ENCODE measurements at regions not wholly inside any gene's neighbourhood (a gene's known extent, or its start where the extent isn't known, plus 50 kb on each side); places are given as distances from the start of the nearest gene placed in this dataset.
"Not testable (repeated sequence)": the region's sequence is repeated elsewhere in the genome, so short reads cannot be mapped to it uniquely, and the experiment has no call there.

DNA sequence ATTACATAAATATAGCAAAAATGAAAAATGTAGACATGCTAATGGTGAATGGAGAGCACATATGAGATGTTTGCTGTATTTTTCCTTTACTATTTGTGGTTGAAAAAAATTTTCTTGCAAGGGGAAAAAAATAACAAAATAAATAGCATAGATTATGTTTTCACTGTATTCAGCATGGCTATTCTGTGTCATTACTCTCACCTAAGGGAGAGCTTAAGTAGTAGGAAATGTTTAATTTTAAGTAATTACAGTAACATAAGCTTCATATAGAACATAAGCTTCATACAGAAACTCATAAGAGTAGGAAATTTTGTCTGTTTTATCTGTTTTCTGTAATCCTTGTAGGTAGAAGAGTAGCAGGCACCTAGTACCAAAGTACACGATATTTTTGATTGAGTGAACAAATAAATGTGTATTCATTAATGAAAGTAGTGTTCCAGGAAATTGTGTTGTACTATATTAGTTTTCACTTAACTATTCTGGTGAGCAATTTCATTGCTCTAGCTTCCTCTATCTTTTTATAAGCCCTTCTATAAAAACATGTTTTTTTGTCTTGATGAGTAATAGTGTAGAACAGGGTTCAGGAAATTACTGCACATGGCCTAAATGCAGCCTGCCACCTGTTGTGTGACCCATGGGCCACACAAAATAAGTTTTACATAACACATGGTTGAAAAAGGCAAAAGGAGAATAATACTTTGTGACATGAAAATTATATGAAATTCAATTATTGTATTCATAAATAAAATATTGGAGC is 1025.0 kb upstream of the CDH10 start:
- Histone ChIP-seq H3K27me3 (ENCODE audit: control insufficient read depth, insufficient read depth, low read length) (no peaks in the 10 kb centered on the region), H3K36me3 (ENCODE audit: control insufficient read depth in 2 of 3, insufficient read depth in 3 of 3, low read length in 3 of 3) (no peaks in the 10 kb centered on the region), H3K27ac (ENCODE audit: low read depth in 2 of 2, low read length in 2 of 2) (no peak overlapping the region), H3K4me3 (ENCODE audit: low read length in 3 of 3) (no peak overlapping the region), H3K4me1 (ENCODE audit: control insufficient read depth in 2 of 3, insufficient read depth in 2 of 3, low read depth in 1 of 3, low read length in 3 of 3) (no peaks in the 10 kb centered on the region), H3K9me3 (ENCODE audit: control insufficient read depth in 2 of 3, insufficient read depth in 1 of 3, low read length in 3 of 3) (no peaks in the 10 kb centered on the region), H3K9ac (ENCODE audit: low read length in 3 of 3) (no peak overlapping the region)
- intact Hi-C loops (cut with DNase I), result no loop called here
- FAIRE-seq, result no peak
- DNase-seq, result no peak
- TF ChIP-seq CTCF (IDR thresholded peaks at IDR 0.05; ENCODE audit: borderline replicate concordance, extremely low read depth, insufficient read depth), result no peak

- Histone ChIP-seq H3K4me3 (ENCODE audit: low read length in 3 of 3) (no peak overlapping the region), H3K4me1 (ENCODE audit: control insufficient read depth in 2 of 3, insufficient read depth in 2 of 3, low read depth in 1 of 3, low read length in 3 of 3) (no peaks in the 10 kb centered on the region), H3K27ac (ENCODE audit: low read depth in 2 of 2, low read length in 2 of 2) (no peak overlapping the region), H3K27me3 (ENCODE audit: control insufficient read depth, insufficient read depth, low read length) (no peaks in the 10 kb centered on the region), H3K36me3 (ENCODE audit: control insufficient read depth in 2 of 3, insufficient read depth in 3 of 3, low read length in 3 of 3) (no peaks in the 10 kb centered on the region), H3K9me3 (ENCODE audit: control insufficient read depth in 2 of 3, insufficient read depth in 1 of 3, low read length in 3 of 3) (peaks cover 0 to 4% (median 4%) of the 10 kb centered on the region in 3 donors), H3K9ac (ENCODE audit: low read length in 3 of 3) (no peak overlapping the region)
- no peak for FAIRE-seq
- TF ChIP-seq CTCF (IDR thresholded peaks at IDR 0.05; ENCODE audit: borderline replicate concordance, extremely low read depth, insufficient read depth), result no peak
- DNase-seq, result no peak
- intact Hi-C loops (cut with DNase I), result no loop called here
These were observed 1017.8 kb upstream of the CDH10 start for GRCh38 chr5:25662610-25663009.

GRCh38 chr5:25650316-25650715 is 1005.5 kb upstream of the CDH10 start:
- H3K4me1 ChIP-seq (ENCODE audit: control insufficient read depth in 2 of 3, insufficient read depth in 2 of 3, low read depth in 1 of 3, low read length in 3 of 3); H3K27ac ChIP-seq (ENCODE audit: low read depth in 2 of 2, low read length in 2 of 2); H3K27me3 ChIP-seq (ENCODE audit: control insufficient read depth, insufficient read depth, low read length); FAIRE-seq; DNase-seq; H3K4me3 ChIP-seq (ENCODE audit: low read length in 3 of 3); H3K9ac ChIP-seq (ENCODE audit: low read length in 3 of 3); H3K9me3 ChIP-seq (ENCODE audit: control insufficient read depth in 2 of 3, insufficient read depth in 1 of 3, low read length in 3 of 3); H3K36me3 ChIP-seq (ENCODE audit: control insufficient read depth in 2 of 3, insufficient read depth in 3 of 3, low read length in 3 of 3); intact Hi-C loops (cut with DNase I): not testable (repeated sequence)

DNA sequence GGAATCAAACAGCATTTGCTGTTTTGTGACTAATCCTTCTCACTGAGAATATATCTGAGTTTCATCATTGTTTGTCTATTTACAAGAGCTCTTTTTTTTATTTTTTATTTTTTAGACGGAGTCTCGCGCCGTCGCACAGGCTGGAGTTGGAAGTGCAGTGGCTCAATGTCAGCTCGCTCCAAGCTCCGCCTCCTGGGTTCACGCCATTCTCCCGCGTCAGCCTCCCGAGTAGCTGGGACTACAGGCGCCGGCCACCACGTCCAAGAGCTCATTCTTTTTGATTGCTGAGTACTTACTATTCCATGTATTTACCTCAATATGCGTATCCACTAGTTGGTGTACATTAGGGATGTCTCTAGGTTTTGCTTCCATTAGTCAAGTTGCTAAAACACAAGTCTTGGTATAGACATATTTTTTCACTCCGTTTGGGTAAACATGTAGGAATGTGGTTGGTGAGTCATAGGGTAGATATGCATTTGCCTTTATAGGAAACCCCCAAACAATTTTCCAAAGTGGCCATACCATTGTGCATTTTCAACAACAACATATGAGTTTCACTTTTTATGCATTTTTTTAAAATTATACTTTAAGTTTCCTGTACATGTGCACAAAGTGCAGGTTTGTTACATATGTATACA is 1005.0 kb upstream of the CDH10 start:
- no peak overlapping the region for H3K4me3 ChIP-seq (ENCODE audit: low read length in 3 of 3)
- no peaks in the 10 kb centered on the region for H3K27me3 ChIP-seq (ENCODE audit: control insufficient read depth, insufficient read depth, low read length)
- no peaks in the 10 kb centered on the region for H3K36me3 ChIP-seq (ENCODE audit: control insufficient read depth in 2 of 3, insufficient read depth in 3 of 3, low read length in 3 of 3)
- no peak overlapping the region for H3K27ac ChIP-seq (ENCODE audit: low read depth in 2 of 2, low read length in 2 of 2)
- no peak for FAIRE-seq
- no peak overlapping the region for H3K9ac ChIP-seq (ENCODE audit: low read length in 3 of 3)
- intact Hi-C loops (cut with DNase I), result no loop called here
- no peaks in the 10 kb centered on the region for H3K4me1 ChIP-seq (ENCODE audit: control insufficient read depth in 2 of 3, insufficient read depth in 2 of 3, low read depth in 1 of 3, low read length in 3 of 3)
- peak in 1 of 5 donors; percentile 25 for DNase-seq
- TF ChIP-seq CTCF (IDR thresholded peaks at IDR 0.05; ENCODE audit: borderline replicate concordance, extremely low read depth, insufficient read depth), result no peak
- no peaks in the 10 kb centered on the region for H3K9me3 ChIP-seq (ENCODE audit: control insufficient read depth in 2 of 3, insufficient read depth in 1 of 3, low read length in 3 of 3)
